IMR-90 (cell line): ENCODE measurements at regions not wholly inside any gene's neighbourhood (a gene's known extent, or its start where the extent isn't known, plus 50 kb on each side); places are given as distances from the start of the nearest gene placed in this dataset.

Source experiments
- ATAC-seq: fragments of 200-7000 bp; cut with Tn5 transposase; 2 replicates; pipeline ENCODE4 v1.9.1; 2020; ENCODE audit warnings: low read depth, mild to moderate bottlenecking, moderate library complexity
- BruUV-seq: library from RNA; stranded (reverse); fragments of 400-500 nt; replicated peaks from 2 replicates; lab custom pipeline; 2021; lab: Mats Ljungman, UMichigan
- CTCF ChIA-PET: fragments of 300-600 bp; formaldehyde crosslinking; extraction: SDS; loops from one replicate; lab custom pipeline; 2021; ENCODE audit warnings: antibody characterized with exemption; lab: Yijun Ruan, JAX
- POLR2A ChIA-PET: fragments of 300-600 bp; sonication (Branson Sonifier 250); formaldehyde crosslinking; loops from one replicate; lab custom pipeline; 2022; ENCODE audit warnings: antibody characterized with exemption; ENCODE audit not compliant: unreplicated experiment; lab: Charles Lee
- DNase-seq: peaks from one replicate; pipeline ENCODE4 v3.0.0; 2013
- H2AFZ ChIP-seq: replicated peaks from 2 replicates; pipeline ENCODE3; 2013; ENCODE audit warnings: low read length, mild to moderate bottlenecking; ENCODE audit not compliant: poor library complexity
- H2AK5ac ChIP-seq: 2 replicates; pipeline ENCODE4 v1.6.1; 2013; ENCODE audit warnings: low read depth, low read length, inconsistent platforms
- H2AK9ac ChIP-seq: replicated peaks from 2 replicates; pipeline ENCODE3; 2013; ENCODE audit warnings: mild to moderate bottlenecking, low read depth, low read length, moderate library complexity; ENCODE audit not compliant: poor library complexity
- H2BK120ac ChIP-seq: 2 replicates; pipeline ENCODE4 v1.6.1; 2013; ENCODE audit warnings: low read depth, low read length, inconsistent platforms
- H2BK15ac ChIP-seq: 3 replicates; pipeline ENCODE4 v1.6.1; 2013; ENCODE audit warnings: low read depth, low read length, inconsistent platforms
- H2BK20ac ChIP-seq: 2 replicates; pipeline ENCODE4 v1.6.1; 2013; ENCODE audit warnings: low read depth, mild to moderate bottlenecking, inconsistent platforms, low read length, moderate library complexity
- H2BK5ac ChIP-seq: 2 replicates; pipeline ENCODE4 v1.6.1; 2013; ENCODE audit warnings: mild to moderate bottlenecking, low read depth, low read length, inconsistent platforms; ENCODE audit not compliant: poor library complexity, severe bottlenecking
- H3K14ac ChIP-seq: replicated peaks from 2 replicates; pipeline ENCODE4 v1.6.1; 2013; ENCODE audit warnings: low read depth, low read length, inconsistent platforms
- H3K18ac ChIP-seq: 2 replicates; pipeline ENCODE4 v1.6.1; 2013; ENCODE audit warnings: low read depth, low read length, control low read depth
- H3K23ac ChIP-seq: 2 replicates; pipeline ENCODE4 v1.6.1; 2013; ENCODE audit warnings: low read depth, low read length, inconsistent platforms
- H3K27ac ChIP-seq: 2 replicates; pipeline ENCODE4 v1.5.1; 2013; ENCODE audit warnings: mild to moderate bottlenecking, control low read depth, low read length; ENCODE audit not compliant: insufficient read depth
- H3K27me3 ChIP-seq: 2 replicates; pipeline ENCODE4 v1.6.1; 2013; ENCODE audit warnings: low read length; ENCODE audit not compliant: control insufficient read depth, insufficient read depth
- H3K36me3 ChIP-seq: 2 replicates; pipeline ENCODE4 v1.6.1; 2013; ENCODE audit warnings: low read length, mixed read lengths; ENCODE audit not compliant: control insufficient read depth, insufficient read depth
- H3K4ac ChIP-seq: 2 replicates; pipeline ENCODE4 v1.6.1; 2013; ENCODE audit warnings: low read depth, low read length, inconsistent platforms
- H3K4me1 ChIP-seq: 2 replicates; pipeline ENCODE4 v1.6.1; 2013; ENCODE audit warnings: low read length, mixed read lengths; ENCODE audit not compliant: control insufficient read depth, insufficient read depth
- H3K4me2 ChIP-seq: 2 replicates; pipeline ENCODE4 v1.6.1; 2013; ENCODE audit warnings: low read depth, mild to moderate bottlenecking, control low read depth, low read length, moderate library complexity
- H3K4me3 ChIP-seq: 2 replicates; pipeline ENCODE4 v1.5.1; 2013; ENCODE audit warnings: low read depth, mild to moderate bottlenecking, control low read depth, low read length, moderate library complexity; ENCODE audit not compliant: insufficient read depth
- H3K56ac ChIP-seq: 2 replicates; pipeline ENCODE4 v1.6.1; 2013; ENCODE audit warnings: low read length, inconsistent platforms; ENCODE audit not compliant: insufficient read depth; ENCODE audit errors: extremely low read depth
- H3K79me1 ChIP-seq, 2 experiments: 2 replicates each; pipeline ENCODE4 v1.6.1; 2013; ENCODE audit warnings: low read length in 2 of 2, inconsistent platforms in 1 of 2, low read depth in 1 of 2
- H3K9ac ChIP-seq: 2 replicates; pipeline ENCODE4 v1.6.1; 2013; ENCODE audit warnings: low read depth, low read length, control low read depth
- H3K9me1 ChIP-seq: 2 replicates; pipeline ENCODE4 v1.6.1; 2013; ENCODE audit warnings: low read length, inconsistent platforms; ENCODE audit not compliant: insufficient read depth
- H3K9me3 ChIP-seq: 2 replicates; pipeline ENCODE4 v1.6.1; 2013; ENCODE audit warnings: low read length; ENCODE audit not compliant: control insufficient read depth, insufficient read depth
- H4K20me1 ChIP-seq: 2 replicates; pipeline ENCODE4 v1.6.1; 2013; ENCODE audit warnings: low read length, inconsistent platforms; ENCODE audit not compliant: insufficient read depth
- H4K5ac ChIP-seq: 2 replicates; pipeline ENCODE4 v1.6.1; 2013; ENCODE audit warnings: mild to moderate bottlenecking, low read depth, low read length, control low read depth
- H4K8ac ChIP-seq, 2 experiments: 2 replicates each; pipeline ENCODE4 v1.6.1; 2013; ENCODE audit warnings: low read depth in 2 of 2, low read length in 2 of 2, control low read depth in 1 of 2, inconsistent platforms in 1 of 2
- H4K91ac ChIP-seq: 2 replicates; pipeline ENCODE4 v1.6.1; 2013; ENCODE audit warnings: low read depth, low read length, inconsistent platforms; ENCODE audit not compliant: insufficient read depth
- BHLHE40 ChIP-seq: fragments of 150-350 bp; IDR thresholded peaks from 2 replicates; pipeline ENCODE4 v1.6.1; 2016; ENCODE audit warnings: mild to moderate bottlenecking, low read depth, low read length
- CEBPB ChIP-seq: IDR thresholded peaks from 2 replicates; pipeline ENCODE4 v1.6.1; 2012; ENCODE audit warnings: low read depth, low read length, improper control_type of control experiment
- CHD1 ChIP-seq: IDR thresholded peaks from 2 replicates; pipeline ENCODE4 v1.6.1; 2012; ENCODE audit warnings: low read depth, low read length, improper control_type of control experiment
- MAFK ChIP-seq: IDR thresholded peaks from 2 replicates; pipeline ENCODE4 v1.6.1; 2012; ENCODE audit warnings: low read depth, low read length, improper control_type of control experiment
- MAZ ChIP-seq: IDR thresholded peaks from 2 replicates; pipeline ENCODE4 v1.6.1; 2012; ENCODE audit warnings: low read depth, mild to moderate bottlenecking, low read length, improper control_type of control experiment, moderate library complexity, borderline replicate concordance
- MXI1 ChIP-seq: IDR thresholded peaks from 2 replicates; pipeline ENCODE4 v1.6.1; 2012; ENCODE audit warnings: low read depth, mild to moderate bottlenecking, low read length, moderate library complexity, borderline replicate concordance
- NFE2L2 ChIP-seq: fragments of 150-350 bp; IDR thresholded peaks from 2 replicates; pipeline ENCODE4 v1.6.1; 2016; ENCODE audit warnings: low read depth, mild to moderate bottlenecking, low read length
- POLR2A ChIP-seq: IDR thresholded peaks from 2 replicates; pipeline ENCODE4 v1.6.1; 2012; ENCODE audit warnings: mild to moderate bottlenecking, low read depth, low read length
- RAD21 ChIP-seq: IDR thresholded peaks from 2 replicates; pipeline ENCODE4 v1.6.1; 2012; ENCODE audit warnings: low read length, improper control_type of control experiment
- RCOR1 ChIP-seq: IDR thresholded peaks from 2 replicates; pipeline ENCODE4 v1.6.1; 2012; ENCODE audit warnings: mild to moderate bottlenecking, low read length, improper control_type of control experiment; ENCODE audit not compliant: insufficient replicate concordance
- RFX5 ChIP-seq: IDR thresholded peaks from 2 replicates; pipeline ENCODE4 v1.8.0; 2012; ENCODE audit warnings: low read depth, mild to moderate bottlenecking, low read length, moderate library complexity
- SMC3 ChIP-seq: fragments of 150-350 bp; IDR thresholded peaks from 2 replicates; pipeline ENCODE4 v1.6.1; 2016; ENCODE audit warnings: low read depth, mild to moderate bottlenecking, antibody characterized with exemption, low read length, moderate library complexity
- WGBS, 2 experiments: methylation state at CpG; one replicate each; pipeline versions ENCODE4 v1.1.5 to v1.1.7; 2013; ENCODE audit warnings: missing lambda C conversion rate in 2 of 2; ENCODE audit not compliant: insufficient read length in 1 of 2; ENCODE audit errors: extremely low coverage in 2 of 2; 5-methylcytosine and 5-hydroxymethylcytosine counted together
- dilution Hi-C: fragments of 300-500 bp; cut with HindIII; formaldehyde crosslinking; loops from one replicate; pipeline ENCODE4 v1.14.3; 2018; ENCODE audit warnings: low sequenced_read_pairs; ENCODE audit not compliant: unreplicated experiment
- in situ Hi-C: fragments of 300-500 bp; cut with MboI; formaldehyde crosslinking; loops from 3 replicates; pipeline ENCODE4 v1.14.3; 2019; ENCODE audit warnings: low sequenced_read_pairs, inconsistent platforms, mixed read lengths
- intact Hi-C: fragments of 100-400 bp; cut with micrococcal nuclease; formaldehyde crosslinking; loops from 2 replicates; pipeline ENCODE4 v1.10.0; 2022
- TF ChIP-seq, protein P1 (sequence below): conservative IDR thresholded peaks from 2 replicates; pipeline ENCODE4 v1.5.1; 2012; ENCODE audit warnings: mild to moderate bottlenecking, low read depth, low read length, improper control_type of control experiment
- TF ChIP-seq, protein P2 (sequence below): fragments of 150-350 bp; IDR thresholded peaks from 2 replicates; pipeline ENCODE4 v1.6.1; 2016; ENCODE audit warnings: low read depth, mild to moderate bottlenecking, low read length, moderate library complexity, borderline replicate concordance
- TF ChIP-seq, protein P3 (sequence below): fragments of 150-350 bp; IDR thresholded peaks from 2 replicates; pipeline ENCODE4 v1.6.1; 2017; ENCODE audit warnings: mild to moderate bottlenecking, antibody characterized with exemption, low read length, low read depth

DNA sequence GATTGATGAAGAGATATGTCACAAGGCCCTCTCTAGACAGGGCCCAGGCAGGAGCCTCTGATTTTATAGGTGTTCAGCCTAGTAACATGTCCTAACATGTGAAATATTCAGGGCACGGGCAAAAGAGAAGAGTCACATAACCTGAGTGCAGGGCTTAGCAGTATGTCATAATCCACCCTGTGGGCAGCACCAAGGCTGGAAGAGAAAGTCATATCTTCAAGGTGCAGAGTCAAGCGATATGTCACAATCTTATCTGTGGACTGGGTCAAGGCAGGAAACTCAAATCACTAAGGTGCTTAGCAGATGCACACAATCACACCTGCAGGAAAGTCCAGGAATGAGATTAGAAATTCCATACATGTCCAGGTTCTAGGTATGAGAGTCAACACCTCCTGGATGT, 51.5 kb upstream of the ZNF728 start:
- no peak overlapping the region for H3K27ac ChIP-seq
- H3K4me1 ChIP-seq = no peaks in the 10 kb centered on the region
- H2AK5ac ChIP-seq = no peak overlapping the region
- H3K14ac ChIP-seq = no peak overlapping the region
- no peak overlapping the region for H2BK20ac ChIP-seq
- intact Hi-C loops = no loop called here
- no peak overlapping the region for H3K23ac ChIP-seq
- H3K18ac ChIP-seq = no peak overlapping the region
- no peak overlapping the region for H4K8ac ChIP-seq
- no peak overlapping the region for H3K4me3 ChIP-seq
- H3K36me3 ChIP-seq = no peaks in the 10 kb centered on the region
- H4K20me1 ChIP-seq = no peaks in the 10 kb centered on the region
- no peak overlapping the region for H3K4ac ChIP-seq
- H2BK120ac ChIP-seq = no peak overlapping the region
- ChIA-PET POLR2A (no interaction called here), CTCF (no interaction called here)
- no peak overlapping the region for H3K4me2 ChIP-seq
- 75% methylated on average over 1 of the region's 2 CpGs; no CpG with 5 or more reads in 1 of the 2 experiments for WGBS, 2 experiments
- TF ChIP-seq MXI1 (no peak), CHD1 (no peak), BHLHE40 (no peak), RCOR1 (no peak), MAFK (no peak), SMC3 (no peak), NFE2L2 (no peak), RFX5 (no peak), RAD21 (no peak), CEBPB (no peak), POLR2A (no peak), MAZ (no peak)
- TF ChIP-seq, protein P1, sequence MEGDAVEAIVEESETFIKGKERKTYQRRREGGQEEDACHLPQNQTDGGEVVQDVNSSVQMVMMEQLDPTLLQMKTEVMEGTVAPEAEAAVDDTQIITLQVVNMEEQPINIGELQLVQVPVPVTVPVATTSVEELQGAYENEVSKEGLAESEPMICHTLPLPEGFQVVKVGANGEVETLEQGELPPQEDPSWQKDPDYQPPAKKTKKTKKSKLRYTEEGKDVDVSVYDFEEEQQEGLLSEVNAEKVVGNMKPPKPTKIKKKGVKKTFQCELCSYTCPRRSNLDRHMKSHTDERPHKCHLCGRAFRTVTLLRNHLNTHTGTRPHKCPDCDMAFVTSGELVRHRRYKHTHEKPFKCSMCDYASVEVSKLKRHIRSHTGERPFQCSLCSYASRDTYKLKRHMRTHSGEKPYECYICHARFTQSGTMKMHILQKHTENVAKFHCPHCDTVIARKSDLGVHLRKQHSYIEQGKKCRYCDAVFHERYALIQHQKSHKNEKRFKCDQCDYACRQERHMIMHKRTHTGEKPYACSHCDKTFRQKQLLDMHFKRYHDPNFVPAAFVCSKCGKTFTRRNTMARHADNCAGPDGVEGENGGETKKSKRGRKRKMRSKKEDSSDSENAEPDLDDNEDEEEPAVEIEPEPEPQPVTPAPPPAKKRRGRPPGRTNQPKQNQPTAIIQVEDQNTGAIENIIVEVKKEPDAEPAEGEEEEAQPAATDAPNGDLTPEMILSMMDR = no peak
- TF ChIP-seq, protein P2, sequence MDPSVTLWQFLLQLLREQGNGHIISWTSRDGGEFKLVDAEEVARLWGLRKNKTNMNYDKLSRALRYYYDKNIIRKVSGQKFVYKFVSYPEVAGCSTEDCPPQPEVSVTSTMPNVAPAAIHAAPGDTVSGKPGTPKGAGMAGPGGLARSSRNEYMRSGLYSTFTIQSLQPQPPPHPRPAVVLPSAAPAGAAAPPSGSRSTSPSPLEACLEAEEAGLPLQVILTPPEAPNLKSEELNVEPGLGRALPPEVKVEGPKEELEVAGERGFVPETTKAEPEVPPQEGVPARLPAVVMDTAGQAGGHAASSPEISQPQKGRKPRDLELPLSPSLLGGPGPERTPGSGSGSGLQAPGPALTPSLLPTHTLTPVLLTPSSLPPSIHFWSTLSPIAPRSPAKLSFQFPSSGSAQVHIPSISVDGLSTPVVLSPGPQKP = no peak
- TF ChIP-seq, protein P3, sequence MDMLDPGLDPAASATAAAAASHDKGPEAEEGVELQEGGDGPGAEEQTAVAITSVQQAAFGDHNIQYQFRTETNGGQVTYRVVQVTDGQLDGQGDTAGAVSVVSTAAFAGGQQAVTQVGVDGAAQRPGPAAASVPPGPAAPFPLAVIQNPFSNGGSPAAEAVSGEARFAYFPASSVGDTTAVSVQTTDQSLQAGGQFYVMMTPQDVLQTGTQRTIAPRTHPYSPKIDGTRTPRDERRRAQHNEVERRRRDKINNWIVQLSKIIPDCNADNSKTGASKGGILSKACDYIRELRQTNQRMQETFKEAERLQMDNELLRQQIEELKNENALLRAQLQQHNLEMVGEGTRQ = no peak
- ATAC-seq (no peak), DNase-seq (no peak)
- no peak overlapping the region for H4K5ac ChIP-seq
- peaks cover 22% of the 10 kb centered on the region for H3K9me3 ChIP-seq
- no peak overlapping the region for H4K91ac ChIP-seq
- H2BK15ac ChIP-seq = no peak overlapping the region
- no peak overlapping the region for H2AFZ ChIP-seq
- no peak overlapping the region for H2BK5ac ChIP-seq
- H3K27me3 ChIP-seq = no peaks in the 10 kb centered on the region
- no peaks in the 10 kb centered on the region for H3K79me1 ChIP-seq
- BruUV-seq = no TSS peak
- no peaks in the 10 kb centered on the region for H3K9me1 ChIP-seq
- in situ Hi-C loops = no loop called here
- dilution Hi-C loops = no loop called here
- H3K56ac ChIP-seq = no peak overlapping the region
- H2AK9ac ChIP-seq = no peak overlapping the region
- no peak overlapping the region for H3K9ac ChIP-seq
